Esophagus squamous epithelium (tissue), 5 donors: ENCODE measurements at regions not wholly inside any gene's neighbourhood (a gene's known extent, or its start where the extent isn't known, plus 50 kb on each side); places are given as distances from the start of the nearest gene placed in this dataset.
A peak's percentile ranks its signal among the peaks of the same experiment; 100 is the strongest.

ENCODE experiments used
- DNase-seq: peaks from one replicate; lab custom pipeline; 2025; lab: John Stamatoyannopoulos, UW
- H3K27ac ChIP-seq, 4 donors: fragments of 200-600 bp; sonication (generic); one replicate each; pipeline ENCODE4 v1.5.1; 2016 to 2019; ENCODE audit warnings: mild to moderate bottlenecking in 1 of 4
- H3K27me3 ChIP-seq, 4 donors: fragments of 200-600 bp; sonication (generic); 1 replicate in 3 of 4; 2 replicates in 1 of 4; pipeline versions ENCODE4 v1.5.1 to v1.6.0; 2017 to 2021; ENCODE audit warnings: antibody characterized with exemption in 1 of 4
- H3K36me3 ChIP-seq, 3 donors: fragments of 200-600 bp; sonication (generic); one replicate each; pipeline ENCODE4 v1.5.1; 2016 to 2019
- H3K4me1 ChIP-seq, 3 donors: fragments of 200-600 bp; sonication (generic); one replicate each; pipeline ENCODE4 v1.5.1; 2017 to 2019
- H3K4me3 ChIP-seq, 4 donors: fragments of 200-600 bp; sonication (generic); 1 replicate in 3 of 4; 2 replicates in 1 of 4; pipeline ENCODE4 v1.5.1; 2016 to 2019; ENCODE audit warnings: mild to moderate bottlenecking in 2 of 4, moderate library complexity in 1 of 4
- H3K9me3 ChIP-seq, 3 donors: fragments of 200-600 bp; sonication (generic); one replicate each; pipeline ENCODE4 v1.5.1; 2016 to 2019
- CTCF ChIP-seq, 6 experiments: fragments of 450-650 bp in 4 of 6; fragments of 200-600 bp in 2 of 6; sonication (generic) in 2 of 6; IDR thresholded peaks; one replicate each; pipeline ENCODE4 v1.5.1; 2016 to 2019; ENCODE audit warnings: antibody characterized with exemption in 6 of 6, mild to moderate bottlenecking in 4 of 6, moderate library complexity in 4 of 6
- POLR2A ChIP-seq, 4 donors: fragments of 450-650 bp; IDR thresholded peaks; one replicate each; pipeline ENCODE4 v1.6.1; 2017; ENCODE audit warnings: antibody characterized with exemption in 4 of 4, mild to moderate bottlenecking in 4 of 4, moderate library complexity in 3 of 4
- WGBS, 2 donors: methylation state at CpG; one replicate each; pipeline ENCODE4 v1.1.5; 2018; 5-methylcytosine and 5-hydroxymethylcytosine counted together
- intact Hi-C: fragments of 100-400 bp; cut with DNase I; formaldehyde crosslinking; loops from one replicate; pipeline ENCODE4 v1.15.0; 2022
- donor health status: DM: yes; HTN: yes; CAD: no.

- H3K36me3 ChIP-seq: no peaks in the 10 kb centered on the region
- no peaks in the 10 kb centered on the region for H3K27me3 ChIP-seq
- no peak for TF ChIP-seq CTCF (IDR thresholded peaks at IDR 0.05)
- no peak for TF ChIP-seq POLR2A (IDR thresholded peaks at IDR 0.05)
- intact Hi-C loops: loop anchor here (10.0 kb wide), 1 partner anchor 65 kb away; the partner anchor contains the start of gene ATL2
- no peak overlapping the region for H3K4me3 ChIP-seq
- no peaks in the 10 kb centered on the region for H3K9me3 ChIP-seq
- whole genome bisulfite sequencing, 2 donors: 73 to 77% methylated on average over 3 of the region's 3 CpGs
- peaks cover 15 to 85% (median 24%) of the 10 kb centered on the region in 3 donors for H3K4me1 ChIP-seq
- no peak for DNase-seq
- H3K27ac ChIP-seq: no peak overlapping the region
These were observed 62.8 kb upstream of the ATL2 start for GRCh38 chr2:38439863-38440262.

- Histone ChIP-seq H3K36me3 (no peaks in the 10 kb centered on the region), H3K9me3 (no peaks in the 10 kb centered on the region), H3K4me3 (no peak overlapping the region), H3K27ac (peak overlapping the region in 1 of 4 donors; percentile 23), H3K4me1 (peaks cover 15 to 79% (median 24%) of the 10 kb centered on the region in 3 donors), H3K27me3 (no peaks in the 10 kb centered on the region)
- DNase-seq: no peak
- 8 to 26% methylated on average over 2 of the region's 2 CpGs for WGBS, 2 donors
- intact Hi-C loops: no loop called here
- TF ChIP-seq CTCF (IDR thresholded peaks at IDR 0.05) (no peak), POLR2A (IDR thresholded peaks at IDR 0.05) (no peak)
These were observed 62.0 kb upstream of the ATL2 start for GRCh38 chr2:38438883-38439612.

- TF ChIP-seq POLR2A (IDR thresholded peaks at IDR 0.05) (no peak), CTCF (IDR thresholded peaks at IDR 0.05) (no peak)
- DNase-seq: no peak
- 45 to 58% methylated on average over 2 of the region's 2 CpGs for WGBS, 2 donors
These were observed 61.2 kb upstream of the ATL2 start for GRCh38 chr2:38438133-38438882.

GRCh38 chr2:38436227-38436664 lies 59.2 kb upstream of the ATL2 start:
- intact Hi-C loops: no loop called here
- Histone ChIP-seq H3K4me1 (peaks cover 12 to 71% (median 22%) of the 10 kb centered on the region in 3 donors), H3K27ac (peak overlapping the region in 1 of 4 donors; percentile 43), H3K4me3 (no peak overlapping the region), H3K27me3 (no peaks in the 10 kb centered on the region), H3K9me3 (no peaks in the 10 kb centered on the region), H3K36me3 (no peaks in the 10 kb centered on the region)
- no peak for TF ChIP-seq CTCF (IDR thresholded peaks at IDR 0.05)
- TF ChIP-seq POLR2A (IDR thresholded peaks at IDR 0.05): no peak
- WGBS, 2 donors: 80 to 94% methylated on average over 2 of the region's 2 CpGs
- DNase-seq: no peak

More at GRCh38 chr2:38438133-38438882, 61.2 kb upstream of the ATL2 start:
- Histone ChIP-seq H3K27ac (peak overlapping the region in 1 of 4 donors; percentile 23), H3K36me3 (no peaks in the 10 kb centered on the region), H3K9me3 (no peaks in the 10 kb centered on the region), H3K27me3 (no peaks in the 10 kb centered on the region), H3K4me3 (no peak overlapping the region), H3K4me1 (peaks cover 12 to 77% (median 21%) of the 10 kb centered on the region in 3 donors)
- intact Hi-C loops: no loop called here

GRCh38 chr2:38435775-38436174 lies 58.7 kb upstream of the ATL2 start:
- DNase-seq: no peak
- no peaks in the 10 kb centered on the region for H3K9me3 ChIP-seq
- TF ChIP-seq POLR2A (IDR thresholded peaks at IDR 0.05): no peak
- H3K27me3 ChIP-seq: no peaks in the 10 kb centered on the region
- H3K4me3 ChIP-seq: no peak overlapping the region
- peaks cover 12 to 66% (median 22%) of the 10 kb centered on the region in 3 donors for H3K4me1 ChIP-seq
- intact Hi-C loops: no loop called here
- no peaks in the 10 kb centered on the region for H3K36me3 ChIP-seq
- 79 to 84% methylated on average over 2 of the region's 2 CpGs for WGBS, 2 donors
- no peak overlapping the region for H3K27ac ChIP-seq
